HEK293T (cell line): ENCODE measurements at regions not wholly inside any gene's neighbourhood (a gene's known extent, or its start where the extent isn't known, plus 50 kb on each side); places are given as distances from the start of the nearest gene placed in this dataset.

Source experiments
- CTCF ChIA-PET: fragments of 350-600 bp; formaldehyde crosslinking; extraction: SDS; loops from one replicate; lab custom pipeline; 2021; ENCODE audit warnings: antibody characterized with exemption, inconsistent platforms; lab: Yijun Ruan, JAX
- POLR2A ChIA-PET: fragments of 350-600 bp; formaldehyde crosslinking; extraction: SDS; loops from one replicate; lab custom pipeline; 2020; ENCODE audit warnings: antibody characterized with exemption, inconsistent platforms; lab: Yijun Ruan, JAX
- DNase-seq: peaks from one replicate; pipeline ENCODE4 v3.0.0; 2012; ENCODE audit warnings: mixed read lengths; ENCODE audit errors: extremely low spot score
- ARNT ChIP-seq: fragments of 450-650 bp; IDR thresholded peaks from 2 replicates; pipeline ENCODE4 v1.6.1; 2017; ENCODE audit warnings: mild to moderate bottlenecking
- BHLHE40 ChIP-seq: fragments of 450-650 bp; IDR thresholded peaks from 2 replicates; pipeline ENCODE4 v1.6.1; 2016; ENCODE audit warnings: mild to moderate bottlenecking, moderate library complexity, borderline replicate concordance
- CTBP1 ChIP-seq: fragments of 450-650 bp; IDR thresholded peaks from 2 replicates; pipeline ENCODE4 v1.6.1; 2016; ENCODE audit warnings: borderline replicate concordance
- ELF4 ChIP-seq: fragments of 450-650 bp; IDR thresholded peaks from 2 replicates; pipeline ENCODE4 v1.6.1; 2017; ENCODE audit warnings: antibody characterized with exemption
- FOXA1 ChIP-seq: fragments of 450-650 bp; IDR thresholded peaks from 2 replicates; pipeline ENCODE4 v1.6.1; 2016; ENCODE audit warnings: mild to moderate bottlenecking
- FOXK2 ChIP-seq: fragments of 450-650 bp; IDR thresholded peaks from 2 replicates; pipeline ENCODE4 v1.6.1; 2016; ENCODE audit warnings: mild to moderate bottlenecking
- FOXM1 ChIP-seq: fragments of 450-650 bp; IDR thresholded peaks from 2 replicates; pipeline ENCODE4 v1.6.1; 2017; ENCODE audit warnings: mild to moderate bottlenecking, borderline replicate concordance
- HDGF ChIP-seq: fragments of 450-650 bp; IDR thresholded peaks from 2 replicates; pipeline ENCODE4 v1.6.1; 2017; ENCODE audit warnings: antibody characterized with exemption, borderline replicate concordance
- L3MBTL2 ChIP-seq: fragments of 450-650 bp; conservative IDR thresholded peaks from 2 replicates; pipeline ENCODE4 v1.6.1; 2016; ENCODE audit warnings: mild to moderate bottlenecking
- LEF1 ChIP-seq: fragments of 450-650 bp; IDR thresholded peaks from 2 replicates; pipeline ENCODE4 v1.6.1; 2017; ENCODE audit warnings: mild to moderate bottlenecking, borderline replicate concordance
- NFRKB ChIP-seq: fragments of 450-650 bp; IDR thresholded peaks from 2 replicates; pipeline ENCODE4 v1.6.1; 2016; ENCODE audit warnings: mild to moderate bottlenecking, moderate library complexity
- PKNOX1 ChIP-seq: fragments of 450-650 bp; IDR thresholded peaks from 2 replicates; pipeline ENCODE4 v1.6.1; 2016
- SP1 ChIP-seq: fragments of 450-650 bp; IDR thresholded peaks from 2 replicates; pipeline ENCODE4 v1.6.1; 2017
- SUZ12 ChIP-seq: fragments of 450-650 bp; IDR thresholded peaks from 2 replicates; pipeline ENCODE4 v1.6.1; 2016; ENCODE audit warnings: mild to moderate bottlenecking
- TARDBP ChIP-seq: fragments of 450-650 bp; IDR thresholded peaks from 2 replicates; pipeline ENCODE4 v1.6.1; 2016
- ZNF384 ChIP-seq: fragments of 450-650 bp; IDR thresholded peaks from 2 replicates; pipeline ENCODE4 v1.6.1; 2016

DNA sequence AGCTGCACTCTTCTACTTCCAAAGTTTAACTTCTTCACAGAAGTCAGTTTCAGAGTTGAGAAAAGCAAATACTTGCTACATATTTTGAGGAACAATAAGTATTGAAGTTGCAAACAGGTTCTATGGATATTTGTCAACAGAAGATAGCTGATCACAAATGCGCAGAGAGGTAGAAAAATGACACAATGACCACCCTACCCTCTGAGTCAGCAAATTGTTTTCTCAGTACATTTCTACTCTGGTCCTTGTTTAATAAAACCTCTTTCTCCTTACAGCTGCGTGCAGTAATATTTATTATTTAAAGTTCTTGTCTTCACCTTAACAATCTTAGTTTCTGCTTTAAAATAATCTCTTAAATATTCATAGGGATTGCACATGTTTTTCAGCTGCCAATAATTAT, 855.1 kb upstream of the CTNND2 start:
- TF ChIP-seq FOXA1 (no peak), SP1 (no peak), ZNF384 (no peak), FOXM1 (no peak), SUZ12 (no peak), NFRKB (no peak), ARNT (no peak), ELF4 (no peak), LEF1 (no peak), HDGF (no peak), L3MBTL2 (no peak), TARDBP (no peak), BHLHE40 (no peak), PKNOX1 (no peak), CTBP1 (no peak), FOXK2 (no peak)
- CTCF ChIA-PET: no interaction called here
- no peak for DNase-seq
- POLR2A ChIA-PET: no interaction called here

- CTCF ChIA-PET: no interaction called here
- no peak for TF ChIP-seq ELF4
- no peak for TF ChIP-seq FOXK2
- no peak for TF ChIP-seq NFRKB
- TF ChIP-seq BHLHE40: no peak
- TF ChIP-seq ZNF384: no peak
- no peak for TF ChIP-seq CTBP1
- TF ChIP-seq HDGF: no peak
- no peak for TF ChIP-seq PKNOX1
- no peak for TF ChIP-seq LEF1
- TF ChIP-seq L3MBTL2: no peak
- TF ChIP-seq TARDBP: no peak
- TF ChIP-seq SUZ12: no peak
- TF ChIP-seq ARNT: no peak
- POLR2A ChIA-PET: no interaction called here
- DNase-seq: no peak
These were observed 852.8 kb upstream of the CTNND2 start for GRCh38 chr5:12757035-12757434.

- DNase-seq: no peak
- TF ChIP-seq CTBP1: no peak
- TF ChIP-seq FOXM1: no peak
- no peak for TF ChIP-seq L3MBTL2
- no peak for TF ChIP-seq PKNOX1
- no peak for TF ChIP-seq FOXK2
- ChIA-PET CTCF (interaction anchor here (0.6 kb wide), 1 partner anchor 18 kb away, joined by 3 read pairs; no protein-coding TSS in a partner anchor), POLR2A (no interaction called here)
These were observed 841.3 kb upstream of the CTNND2 start for GRCh38 chr5:12745537-12745936.

DNA sequence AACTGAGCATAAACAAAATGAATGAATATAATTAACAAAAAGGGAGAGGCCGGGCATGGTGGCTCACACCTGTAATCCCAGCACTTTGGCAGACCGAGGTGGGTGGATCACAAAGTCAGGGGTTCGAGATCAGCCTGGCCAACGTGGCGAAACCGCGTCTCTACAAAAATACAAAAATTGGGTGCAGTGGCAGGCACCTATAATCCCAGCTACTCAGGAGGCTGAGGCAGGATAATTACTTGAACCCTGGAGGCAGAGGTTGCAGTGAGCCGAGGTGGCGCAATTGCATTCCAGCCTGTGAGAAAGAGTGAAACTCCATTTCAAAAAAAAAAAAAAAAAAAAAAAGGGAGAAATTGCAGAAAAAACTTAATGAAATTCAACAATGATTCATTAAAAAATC, 839.3 kb upstream of the CTNND2 start:
- POLR2A ChIA-PET: no interaction called here
- CTCF ChIA-PET: no interaction called here
- TF ChIP-seq ZNF384: no peak
- no peak for TF ChIP-seq SUZ12
- TF ChIP-seq L3MBTL2: no peak
- no peak for TF ChIP-seq SP1
- TF ChIP-seq TARDBP: no peak
- no peak for TF ChIP-seq ARNT
- no peak for TF ChIP-seq FOXM1
- no peak for TF ChIP-seq HDGF
- TF ChIP-seq BHLHE40: no peak
- no peak for TF ChIP-seq FOXA1
- TF ChIP-seq ELF4: no peak
- no peak for TF ChIP-seq CTBP1
- no peak for TF ChIP-seq NFRKB
- no peak for TF ChIP-seq FOXK2
- TF ChIP-seq PKNOX1: no peak
- TF ChIP-seq LEF1: no peak

GRCh38 chr5:12730354-12730753, 826.1 kb upstream of the CTNND2 start:
- CTCF ChIA-PET: no interaction called here
- POLR2A ChIA-PET: no interaction called here
- TF ChIP-seq LEF1 (no peak), ZNF384 (no peak), FOXA1 (no peak), L3MBTL2 (no peak), SUZ12 (no peak)
- DNase-seq: no peak

More for the DNA sequence above, 839.3 kb upstream of the CTNND2 start:
- DNase-seq: no peak

- DNase-seq: no peak
- POLR2A ChIA-PET: no interaction called here
- CTCF ChIA-PET: no interaction called here
- TF ChIP-seq FOXK2: no peak
These were observed 812.4 kb upstream of the CTNND2 start for GRCh38 chr5:12716664-12717063.
